UCSD-AML1 (cell line): ENCODE measurements at regions not wholly inside any gene's neighbourhood (a gene's known extent, or its start where the extent isn't known, plus 50 kb on each side); places are given as distances from the start of the nearest gene placed in this dataset.

Experiments
- DNase-seq: peaks from one replicate; lab custom pipeline; 2025; ENCODE audit not compliant: unreplicated experiment; lab: John Stamatoyannopoulos, UW

GRCh38 chr2:145085612-145086011, 565.7 kb upstream of the ZEB2 start:
- DNase-seq = no peak

- DNase-seq = no peak
Measured at GRCh38 chr2:145080426-145080825, 560.5 kb upstream of the ZEB2 start.

GRCh38 chr2:145079641-145080040, 559.7 kb upstream of the ZEB2 start:
- no peak for DNase-seq

- DNase-seq = no peak
Measured at GRCh38 chr2:145078923-145079322, 559.0 kb upstream of the ZEB2 start.

- DNase-seq = no peak
Measured at GRCh38 chr2:145076085-145076484, 556.2 kb upstream of the ZEB2 start.

- no peak for DNase-seq
Measured at GRCh38 chr2:145075454-145076062, 555.6 kb upstream of the ZEB2 start.

GRCh38 chr2:145070703-145071102, 550.8 kb upstream of the ZEB2 start:
- no peak for DNase-seq

- no peak for DNase-seq
Measured at GRCh38 chr2:145068509-145068908, 548.6 kb upstream of the ZEB2 start.

GRCh38 chr2:145067549-145068030, 547.7 kb upstream of the ZEB2 start:
- DNase-seq = no peak

GRCh38 chr2:145066856-145067548, 547.1 kb upstream of the ZEB2 start:
- no peak for DNase-seq

- no peak for DNase-seq
Measured at GRCh38 chr2:145066151-145066661, 546.3 kb upstream of the ZEB2 start.

- no peak for DNase-seq
Measured at GRCh38 chr2:145065342-145065741, 545.4 kb upstream of the ZEB2 start.

GRCh38 chr2:145064511-145064910, 544.6 kb upstream of the ZEB2 start:
- DNase-seq = no peak

- DNase-seq = no peak
Measured at GRCh38 chr2:145060876-145061275, 541.0 kb upstream of the ZEB2 start.

- DNase-seq = no peak
Measured at GRCh38 chr2:145059914-145060313, 540.0 kb upstream of the ZEB2 start.

GRCh38 chr2:145059343-145059742, 539.4 kb upstream of the ZEB2 start:
- DNase-seq = no peak

GRCh38 chr2:145058457-145058856, 538.5 kb upstream of the ZEB2 start:
- DNase-seq = no peak

GRCh38 chr2:145055651-145056050, 535.7 kb upstream of the ZEB2 start:
- DNase-seq = no peak

GRCh38 chr2:145050134-145050533, 530.2 kb upstream of the ZEB2 start:
- no peak for DNase-seq

- DNase-seq = no peak
Measured at GRCh38 chr2:145049475-145049874, 529.6 kb upstream of the ZEB2 start.

- no peak for DNase-seq
Measured at GRCh38 chr2:145047554-145047953, 527.6 kb upstream of the ZEB2 start.

- no peak for DNase-seq
Measured at GRCh38 chr2:145044491-145044890, 524.6 kb upstream of the ZEB2 start.
